ENCODE measurements at regions not wholly inside any gene's neighbourhood (a gene's known extent, or its start where the extent isn't known, plus 50 kb on each side); places are given as distances from the start of the nearest gene placed in this dataset.
A peak's percentile ranks its signal among the peaks of the same experiment; 100 is the strongest.
"Not testable (repeated sequence)": the region's sequence is repeated elsewhere in the genome, so short reads cannot be mapped to it uniquely, and the experiment has no call there.

GRCh38 chr3:5053021-5053831, 68.9 kb upstream of the ARL8B start:
- Histone ChIP-seq H3K27me3 (no peaks in the 10 kb centered on the region), H3K9me3 (no peaks in the 10 kb centered on the region), H3K4me1 (peaks cover 11% of the 10 kb centered on the region), H3K4me3 (no peak overlapping the region), H3K27ac (peak overlapping the region; percentile 54), H3K36me3 (no peaks in the 10 kb centered on the region)
- WGBS: 60% methylated on average over 7 of the region's 7 CpGs
- TF ChIP-seq EP300 (IDR thresholded peaks at IDR 0.05) (no peak), CTCF (IDR thresholded peaks at IDR 0.05) (no peak), POLR2AphosphoS5 (IDR thresholded peaks at IDR 0.05) (no peak), POLR2A (IDR thresholded peaks at IDR 0.05) (no peak)
- DNase-seq (ENCODE audit: low spot score in 2 of 2): no peak

- no peaks in the 10 kb centered on the region for H3K36me3 ChIP-seq
- WGBS: 70% methylated on average over 4 of the region's 4 CpGs
- H3K4me1 ChIP-seq: peaks cover 17% of the 10 kb centered on the region
- DNase-seq (ENCODE audit: low spot score in 2 of 2): no peak
- H3K9me3 ChIP-seq: no peaks in the 10 kb centered on the region
- no peak overlapping the region for H3K4me3 ChIP-seq
- TF ChIP-seq POLR2AphosphoS5 (IDR thresholded peaks at IDR 0.05): no peak
- no peak overlapping the region for H3K27ac ChIP-seq
- H3K27me3 ChIP-seq: no peaks in the 10 kb centered on the region
Observed at GRCh38 chr3:5054098-5054497, 68.0 kb upstream of the ARL8B start.

GRCh38 chr3:5054579-5054978, 67.5 kb upstream of the ARL8B start:
- not testable (repeated sequence) for H3K27ac ChIP-seq; H3K9me3 ChIP-seq; H3K4me3 ChIP-seq; DNase-seq (ENCODE audit: low spot score in 2 of 2); H3K36me3 ChIP-seq; H3K27me3 ChIP-seq
- WGBS: 72% methylated on average over 6 of the region's 6 CpGs
- peaks cover 17% of the 10 kb centered on the region for H3K4me1 ChIP-seq

GRCh38 chr3:5055357-5056110, 66.6 kb upstream of the ARL8B start:
- Histone ChIP-seq H3K27ac (no peak overlapping the region), H3K4me3 (no peak overlapping the region), H3K36me3 (no peaks in the 10 kb centered on the region), H3K4me1 (peaks cover 17% of the 10 kb centered on the region), H3K27me3 (no peaks in the 10 kb centered on the region), H3K9me3 (no peaks in the 10 kb centered on the region)
- no peak for TF ChIP-seq EP300 (IDR thresholded peaks at IDR 0.05)
- no peak for TF ChIP-seq POLR2A (IDR thresholded peaks at IDR 0.05)
- TF ChIP-seq CTCF (IDR thresholded peaks at IDR 0.05): no peak
- no peak for TF ChIP-seq POLR2AphosphoS5 (IDR thresholded peaks at IDR 0.05)
- DNase-seq (ENCODE audit: low spot score in 2 of 2): no peak
- WGBS: 84% methylated on average over 6 of the region's 6 CpGs

GRCh38 chr3:5056111-5056391, 66.0 kb upstream of the ARL8B start:
- no peak overlapping the region for H3K27ac ChIP-seq
- no peaks in the 10 kb centered on the region for H3K36me3 ChIP-seq
- no peaks in the 10 kb centered on the region for H3K9me3 ChIP-seq
- no peaks in the 10 kb centered on the region for H3K27me3 ChIP-seq
- 79% methylated on average over 3 of the region's 3 CpGs for WGBS
- no peak overlapping the region for H3K4me3 ChIP-seq
- TF ChIP-seq EP300 (IDR thresholded peaks at IDR 0.05) (no peak), POLR2AphosphoS5 (IDR thresholded peaks at IDR 0.05) (no peak), CTCF (IDR thresholded peaks at IDR 0.05) (no peak), POLR2A (IDR thresholded peaks at IDR 0.05) (no peak)
- H3K4me1 ChIP-seq: peaks cover 17% of the 10 kb centered on the region
- no peak for DNase-seq (ENCODE audit: low spot score in 2 of 2)

GRCh38 chr3:5057272-5057671, 64.8 kb upstream of the ARL8B start:
- no peak overlapping the region for H3K27ac ChIP-seq

More at GRCh38 chr3:5057272-5057671, 64.8 kb upstream of the ARL8B start:
- WGBS: 72% methylated on average over 6 of the region's 6 CpGs
- Histone ChIP-seq H3K9me3 (no peaks in the 10 kb centered on the region), H3K36me3 (no peaks in the 10 kb centered on the region), H3K4me3 (no peak overlapping the region), H3K4me1 (peaks cover 17% of the 10 kb centered on the region), H3K27me3 (no peaks in the 10 kb centered on the region)
- no peak for TF ChIP-seq POLR2A (IDR thresholded peaks at IDR 0.05)
- no peak for TF ChIP-seq CTCF (IDR thresholded peaks at IDR 0.05)
- TF ChIP-seq EP300 (IDR thresholded peaks at IDR 0.05): no peak
- no peak for TF ChIP-seq POLR2AphosphoS5 (IDR thresholded peaks at IDR 0.05)
- DNase-seq (ENCODE audit: low spot score in 2 of 2): no peak
